H1 (cell line): ENCODE measurements at regions not wholly inside any gene's neighbourhood (a gene's known extent, or its start where the extent isn't known, plus 50 kb on each side); places are given as distances from the start of the nearest gene placed in this dataset.

Experiments used
- CTCF ChIA-PET: fragments of 300-600 bp; sonication (Branson Sonifier 250); formaldehyde crosslinking; loops from one replicate; lab custom pipeline; 2021; ENCODE audit not compliant: partially characterized antibody; lab: Charles Lee
- POLR2A ChIA-PET: fragments of 300-600 bp; sonication (Branson Sonifier 250); formaldehyde crosslinking; loops from one replicate; lab custom pipeline; 2021; ENCODE audit warnings: inconsistent platforms; ENCODE audit not compliant: partially characterized antibody; lab: Charles Lee
- DNase-seq, 2 experiments: peaks; one replicate each; pipeline versions ENCODE4 v3.0.0 to v3.0.0-alpha.2; 2010 to 2022; ENCODE audit warnings: low spot score in 2 of 2, low read depth in 1 of 2, mixed read lengths in 1 of 2
- FAIRE-seq: peaks from 2 replicates; lab custom pipeline; 2011; peaks lifted over from hg19 to GRCh38; lab: Jason Lieb, UNC
- H2AFZ ChIP-seq: 2 replicates; pipeline ENCODE4 v1.8.1; 2012; ENCODE audit warnings: low read length, inconsistent platforms
- H2AK5ac ChIP-seq: 2 replicates; pipeline ENCODE4 v1.6.1; 2013; ENCODE audit warnings: low read depth, low read length
- H2BK120ac ChIP-seq: replicated peaks from 2 replicates; pipeline ENCODE3; 2013; ENCODE audit warnings: low read depth, low read length, inconsistent platforms
- H2BK12ac ChIP-seq: 2 replicates; pipeline ENCODE4 v1.6.1; 2013; ENCODE audit warnings: low read depth, low read length
- H2BK15ac ChIP-seq: 2 replicates; pipeline ENCODE4 v1.6.1; 2013; ENCODE audit warnings: low read length
- H2BK20ac ChIP-seq: 2 replicates; pipeline ENCODE4 v1.6.1; 2013; ENCODE audit warnings: low read length
- H2BK5ac ChIP-seq: 2 replicates; pipeline ENCODE4 v1.6.1; 2013; ENCODE audit warnings: low read depth, low read length
- H3K14ac ChIP-seq: 2 replicates; pipeline ENCODE4 v1.6.1; 2013; ENCODE audit warnings: inconsistent platforms; ENCODE audit not compliant: insufficient read length
- H3K18ac ChIP-seq: 2 replicates; pipeline ENCODE4 v1.6.1; 2013; ENCODE audit warnings: low read length; ENCODE audit errors: extremely low read depth
- H3K23ac ChIP-seq: 2 replicates; pipeline ENCODE4 v1.6.1; 2013; ENCODE audit warnings: inconsistent platforms; ENCODE audit not compliant: insufficient read length
- H3K23me2 ChIP-seq: 2 replicates; pipeline ENCODE4 v1.6.1; 2013; ENCODE audit warnings: low read depth, low read length
- H3K27ac ChIP-seq: 2 replicates; pipeline ENCODE4 v1.6.1; 2011; ENCODE audit warnings: low read depth, low read length, inconsistent platforms
- H3K27me3 ChIP-seq, 4 experiments: replicated peaks in 1 of 4; 1 replicate in 1 of 4; 2 replicates in 3 of 4; pipeline versions ENCODE4 v1.6.1 to v1.8.1; 2011 to 2013; ENCODE audit warnings: low read length in 3 of 4, mild to moderate bottlenecking in 3 of 4, inconsistent platforms in 2 of 4, mixed read lengths in 2 of 4, moderate library complexity in 1 of 4; ENCODE audit not compliant: control insufficient read depth in 3 of 4, insufficient read depth in 3 of 4; ENCODE audit errors: extremely low read depth in 1 of 4
- H3K36me3 ChIP-seq, 4 experiments: 2 replicates each; pipeline versions ENCODE4 v1.6.1 to v1.8.1; 2011 to 2013; ENCODE audit warnings: mild to moderate bottlenecking in 4 of 4, low read length in 3 of 4, moderate library complexity in 2 of 4, control low read depth in 1 of 4, inconsistent platforms in 1 of 4; ENCODE audit not compliant: insufficient read depth in 4 of 4, control insufficient read depth in 2 of 4
- H3K4ac ChIP-seq: replicated peaks from 2 replicates; pipeline ENCODE3; 2013; ENCODE audit warnings: low read length, low read depth, mixed read lengths, inconsistent platforms; ENCODE audit not compliant: insufficient read length
- H3K4me1 ChIP-seq, 4 experiments: replicated peaks in 1 of 4; 1 replicate in 1 of 4; 2 replicates in 3 of 4; pipeline versions ENCODE4 v1.6.1 to v1.8.1; 2011 to 2013; ENCODE audit warnings: low read length in 3 of 4, inconsistent platforms in 2 of 4, mixed read lengths in 1 of 4; ENCODE audit not compliant: insufficient read depth in 4 of 4, control insufficient read depth in 3 of 4
- H3K4me2 ChIP-seq, 2 experiments: 2 replicates each; pipeline versions ENCODE4 v1.6.1 to v1.8.1; 2011 to 2013; ENCODE audit warnings: low read depth in 2 of 2, low read length in 2 of 2, control low read depth in 1 of 2, inconsistent platforms in 1 of 2, mild to moderate bottlenecking in 1 of 2; ENCODE audit not compliant: insufficient read depth in 1 of 2
- H3K4me3 ChIP-seq, 4 experiments: fragments of 200-600, 300-600 bp in 1 of 4; sonication (generic), shearing (Covaris generic), sonication (Bioruptor Twin) in 1 of 4; 2 replicates each; pipeline versions ENCODE4 v1.5.1 to v1.8.1; 2011 to 2016; ENCODE audit warnings: low read length in 4 of 4, low read depth in 3 of 4, control low read depth in 2 of 4, inconsistent platforms in 2 of 4, mild to moderate bottlenecking in 2 of 4, mixed read lengths in 1 of 4, moderate library complexity in 1 of 4; ENCODE audit not compliant: insufficient read depth in 2 of 4; ENCODE audit errors: extremely low read depth in 1 of 4
- H3K56ac ChIP-seq: replicated peaks from 2 replicates; pipeline ENCODE3; 2013; ENCODE audit warnings: low read depth, mild to moderate bottlenecking, mixed read lengths, low read length, inconsistent platforms; ENCODE audit not compliant: insufficient read length
- H3K79me1 ChIP-seq: 2 replicates; pipeline ENCODE4 v1.6.1; 2013; ENCODE audit warnings: low read depth, low read length, control low read depth
- H3K79me2 ChIP-seq, 2 experiments: 2 replicates each; pipeline versions ENCODE4 v1.6.1 to v1.8.1; 2012 to 2013; ENCODE audit warnings: low read length in 2 of 2, mild to moderate bottlenecking in 2 of 2, inconsistent platforms in 1 of 2; ENCODE audit not compliant: insufficient read depth in 2 of 2, control insufficient read depth in 1 of 2
- H3K9ac ChIP-seq, 4 experiments: replicated peaks in 1 of 4; 1 replicate in 1 of 4; 2 replicates in 3 of 4; pipeline versions ENCODE4 v1.6.1 to v1.8.1; 2011 to 2013; ENCODE audit warnings: low read depth in 3 of 4, low read length in 3 of 4, control low read depth in 2 of 4, mild to moderate bottlenecking in 2 of 4, moderate library complexity in 2 of 4, inconsistent platforms in 1 of 4; ENCODE audit errors: extremely low read depth in 1 of 4
- H3K9me3 ChIP-seq, 2 experiments: 2 replicates each; pipeline versions ENCODE4 v1.6.1 to v1.8.1; 2012 to 2013; ENCODE audit warnings: mild to moderate bottlenecking in 2 of 2, moderate library complexity in 2 of 2, control low read depth in 1 of 2, inconsistent platforms in 1 of 2, low read depth in 1 of 2, low read length in 1 of 2, mixed read lengths in 1 of 2; ENCODE audit not compliant: insufficient read depth in 2 of 2
- H4K20me1 ChIP-seq, 2 experiments: replicated peaks in 1 of 2; 2 replicates each; pipeline versions ENCODE3 to v1.8.1; 2011 to 2013; ENCODE audit warnings: inconsistent platforms in 2 of 2, low read length in 2 of 2, mild to moderate bottlenecking in 1 of 2; ENCODE audit not compliant: insufficient read depth in 2 of 2, control insufficient read depth in 1 of 2
- H4K5ac ChIP-seq: 2 replicates; pipeline ENCODE4 v1.6.1; 2013; ENCODE audit warnings: low read length, low read depth, mixed read lengths, inconsistent platforms; ENCODE audit not compliant: insufficient read length
- H4K8ac ChIP-seq: 2 replicates; pipeline ENCODE4 v1.8.0; 2013; ENCODE audit warnings: mild to moderate bottlenecking, moderate library complexity, low read length, inconsistent platforms; ENCODE audit not compliant: insufficient read depth; ENCODE audit errors: extremely low read depth
- H4K91ac ChIP-seq: replicated peaks from 2 replicates; pipeline ENCODE3; 2013; ENCODE audit warnings: low read length, mixed read lengths, inconsistent platforms; ENCODE audit not compliant: insufficient read length
- FOSL1 ChIP-seq: IDR thresholded peaks from 2 replicates; pipeline ENCODE4 v1.6.1; 2011; ENCODE audit warnings: mild to moderate bottlenecking, low read depth, low read length, moderate library complexity; ENCODE audit not compliant: insufficient read depth
- RFX5 ChIP-seq: IDR thresholded peaks from 2 replicates; pipeline ENCODE4 v1.6.1; 2011; ENCODE audit warnings: low read depth, low read length, improper control_type of control experiment, borderline replicate concordance
- YY1 ChIP-seq: IDR thresholded peaks from 2 replicates; pipeline ENCODE4 v1.6.1; 2011; ENCODE audit warnings: low read depth, mild to moderate bottlenecking, low read length
- WGBS, 2 experiments: shearing (Covaris generic) in 1 of 2; methylation state at CpG; one replicate each; pipeline versions ENCODE4 v1.1.6 to v1.1.7; 2013 to 2015; ENCODE audit warnings: low lambda C conversion rate in 2 of 2, mixed read lengths in 2 of 2, inconsistent platforms in 1 of 2, low coverage in 1 of 2, missing lambda C conversion rate in 1 of 2; ENCODE audit not compliant: insufficient replicate concordance in 2 of 2, insufficient coverage in 1 of 2, insufficient read length in 1 of 2; ENCODE audit errors: extremely low coverage in 1 of 2, missing lambda C conversion rate in 1 of 2; 5-methylcytosine and 5-hydroxymethylcytosine counted together

DNA sequence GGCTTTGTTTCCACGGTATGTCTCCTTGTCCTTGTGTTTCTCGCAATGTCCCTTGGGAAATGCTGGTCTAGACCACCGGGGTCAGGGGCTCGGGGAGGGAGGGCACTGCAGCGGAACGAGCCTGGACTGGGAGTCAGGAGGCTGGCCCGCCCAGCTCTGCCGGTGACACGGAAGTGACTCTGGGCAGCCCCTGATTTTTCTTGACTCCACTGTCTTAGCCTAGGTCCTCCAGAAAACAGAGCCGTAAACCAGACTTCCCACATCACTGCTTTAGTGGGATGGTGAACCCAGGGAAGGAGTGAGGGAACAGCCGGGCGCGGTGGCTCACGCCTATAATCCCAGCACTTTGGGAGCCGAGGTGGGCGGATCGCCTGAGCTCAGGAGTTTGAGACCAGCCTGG, 144.2 kb downstream of the ASB1 start:
- no peak overlapping the region for H3K27ac ChIP-seq
- ChIA-PET CTCF (no interaction called here), POLR2A (no interaction called here)
- H3K27me3 ChIP-seq, result no peaks in the 10 kb centered on the region
- no peak overlapping the region for H3K56ac ChIP-seq
- no peaks in the 10 kb centered on the region for H4K20me1 ChIP-seq
- no peak overlapping the region for H2AFZ ChIP-seq
- no peak overlapping the region for H3K4me3 ChIP-seq
- no peak overlapping the region for H4K91ac ChIP-seq
- no peak overlapping the region for H2BK15ac ChIP-seq
- H4K5ac ChIP-seq, result no peak overlapping the region
- H3K4me2 ChIP-seq, result no peak overlapping the region
- no peak overlapping the region for H3K23ac ChIP-seq
- no peak overlapping the region for H3K4ac ChIP-seq
- 91% methylated on average over 17 of the region's 17 CpGs; no CpG with 5 or more reads in 1 of the 2 experiments for WGBS, 2 experiments
- no peaks in the 10 kb centered on the region; a peak in 1 of 4 replicates for H3K9me3 ChIP-seq
- no peaks in the 10 kb centered on the region for H3K23me2 ChIP-seq
- H3K18ac ChIP-seq, result no peak overlapping the region
- TF ChIP-seq RFX5 (no peak), FOSL1 (no peak), YY1 (no peak)
- no peaks in the 10 kb centered on the region for H3K4me1 ChIP-seq
- no peak for DNase-seq
- no peak overlapping the region for H4K8ac ChIP-seq
- H2BK12ac ChIP-seq, result no peak overlapping the region
- FAIRE-seq, result no peak
- H2AK5ac ChIP-seq, result no peak overlapping the region
- H3K79me2 ChIP-seq, result no peaks in the 10 kb centered on the region
- H2BK5ac ChIP-seq, result no peak overlapping the region
- H3K9ac ChIP-seq, result no peak overlapping the region
- H3K36me3 ChIP-seq, result no peaks in the 10 kb centered on the region
- H2BK120ac ChIP-seq, result no peak overlapping the region
- no peaks in the 10 kb centered on the region for H3K79me1 ChIP-seq
- H3K14ac ChIP-seq, result no peak overlapping the region
- no peak overlapping the region for H2BK20ac ChIP-seq
